G401 (cell line): ENCODE measurements at regions not wholly inside any gene's neighbourhood (a gene's known extent, or its start where the extent isn't known, plus 50 kb on each side); places are given as distances from the start of the nearest gene placed in this dataset.

Experiments used
- DNase-seq: peaks from one replicate; pipeline ENCODE4 v3.0.0-alpha.2; 2015; ENCODE audit warnings: low spot score
- in situ Hi-C: cut with HindIII; loops from 2 replicates; pipeline ENCODE4 v1.10.0; 2016; ENCODE audit warnings: low sequenced_read_pairs, mixed read lengths

DNA sequence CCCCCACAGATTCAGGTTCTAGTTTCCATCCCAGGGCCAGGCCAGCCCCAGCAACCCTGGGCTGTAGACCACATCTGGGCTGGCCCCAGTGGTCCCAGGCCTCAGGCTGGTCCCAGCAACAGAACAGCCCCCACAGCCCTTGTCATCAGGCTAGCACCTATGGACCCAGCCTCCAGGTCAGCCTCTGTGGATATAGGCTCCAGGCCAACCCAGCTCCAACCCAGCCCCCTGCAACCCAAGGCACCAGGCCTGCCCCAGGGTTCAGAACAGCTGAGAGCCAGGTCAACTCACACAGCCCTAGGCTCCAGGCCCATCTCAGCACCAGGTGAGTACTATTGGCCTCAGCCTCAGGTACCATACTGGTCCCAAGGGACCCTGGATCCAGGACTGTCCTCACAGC is 155.3 kb downstream of the PWWP3B start:
- DNase-seq = no peak
- in situ Hi-C loops = no loop called here

- DNase-seq = no peak
- in situ Hi-C loops = no loop called here
Measured at GRCh38 chrX:106331606-106332005, 163.5 kb downstream of the PWWP3B start.

GRCh38 chrX:106341823-106342222 is 173.7 kb downstream of the PWWP3B start:
- DNase-seq = no peak
- in situ Hi-C loops = no loop called here

- no peak for DNase-seq
- in situ Hi-C loops = no loop called here
Measured at GRCh38 chrX:106356580-106356979, 188.5 kb downstream of the PWWP3B start.

- in situ Hi-C loops = no loop called here
- DNase-seq = no peak
Measured at GRCh38 chrX:106363214-106363613, 195.1 kb downstream of the PWWP3B start.

DNA sequence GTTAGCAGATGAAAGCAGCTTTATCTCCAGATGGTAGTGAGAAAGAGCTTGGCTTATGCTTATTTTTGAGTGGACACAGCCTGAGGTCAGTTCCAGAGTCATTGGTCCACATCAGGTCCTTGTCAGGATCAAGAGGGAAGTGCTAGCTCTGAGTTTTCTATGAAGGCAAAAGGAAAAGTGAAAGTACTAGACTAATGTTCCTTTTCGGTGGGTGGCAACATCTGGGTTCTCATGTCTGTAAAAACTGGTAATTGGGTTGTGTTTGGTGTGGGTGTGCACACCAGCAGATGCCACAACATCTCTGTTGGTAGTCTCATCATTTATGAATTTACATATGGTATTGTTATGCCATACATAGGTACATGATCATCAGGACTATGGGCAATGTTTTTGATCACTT is 210.5 kb downstream of the PWWP3B start:
- no peak for DNase-seq
- in situ Hi-C loops = no loop called here

- DNase-seq = no peak
- in situ Hi-C loops = no loop called here
Measured at GRCh38 chrX:106391284-106391911, 220.4 kb upstream of the RADX start.

- DNase-seq = no peak
- in situ Hi-C loops = no loop called here
Measured at GRCh38 chrX:106392346-106392745, 219.4 kb upstream of the RADX start.

DNA sequence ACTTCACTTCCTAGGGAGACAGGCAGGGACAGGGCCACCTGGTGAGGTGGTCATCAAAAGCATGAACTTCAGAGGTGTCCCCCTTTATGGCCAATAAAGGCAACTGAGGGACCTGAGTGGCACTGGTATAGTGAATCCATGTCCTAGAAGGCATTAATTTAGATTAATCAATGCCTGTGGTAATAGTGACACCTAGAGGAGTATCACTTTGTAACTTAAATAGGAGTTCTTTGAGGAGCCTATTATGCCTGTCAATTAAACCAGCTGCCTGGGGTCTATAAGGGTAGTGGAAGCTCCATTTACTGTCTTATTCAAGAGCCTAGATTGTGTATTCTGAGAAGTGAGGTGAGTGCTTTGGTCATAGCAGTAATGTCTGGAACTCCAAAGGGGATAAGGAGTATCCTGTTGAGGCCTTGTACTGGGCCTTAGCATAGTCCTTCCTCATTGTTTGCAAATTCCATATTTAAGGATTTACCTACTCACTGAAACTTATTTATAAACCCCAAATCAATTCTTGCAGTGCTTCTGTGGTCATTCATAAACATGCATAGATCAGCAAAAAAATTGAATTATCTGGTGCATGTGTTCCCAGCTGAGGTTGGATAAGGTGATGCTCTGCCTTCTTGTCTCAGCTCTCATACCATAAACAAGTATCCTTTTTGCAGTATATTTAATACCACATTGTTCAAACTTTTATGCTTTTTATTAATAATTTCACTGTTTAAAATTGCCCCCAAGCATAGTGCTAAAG is 213.8 kb upstream of the RADX start:
- in situ Hi-C loops = no loop called here
- DNase-seq = no peak

GRCh38 chrX:106401965-106402559 is 209.7 kb upstream of the RADX start:
- in situ Hi-C loops = no loop called here
- DNase-seq = no peak

DNA sequence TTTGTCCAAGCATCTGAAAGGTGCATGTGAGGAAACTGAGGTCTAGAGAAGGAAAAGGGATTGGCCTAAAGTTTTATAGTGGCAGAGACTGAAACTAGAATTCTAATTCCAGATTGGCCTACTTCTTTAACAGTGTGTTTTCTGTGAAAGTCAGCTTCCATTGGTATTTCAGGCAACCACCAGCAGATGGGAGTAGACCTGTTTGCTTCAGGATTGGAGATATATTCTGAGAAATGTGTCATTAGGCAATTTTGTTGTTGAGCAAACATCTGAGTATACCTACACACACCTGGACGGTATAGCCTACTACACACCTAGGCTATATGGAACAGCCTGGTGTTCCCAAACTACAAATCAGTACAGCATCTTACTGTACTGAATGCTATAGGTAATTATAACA is 207.3 kb upstream of the RADX start:
- in situ Hi-C loops = no loop called here
- no peak for DNase-seq

DNA sequence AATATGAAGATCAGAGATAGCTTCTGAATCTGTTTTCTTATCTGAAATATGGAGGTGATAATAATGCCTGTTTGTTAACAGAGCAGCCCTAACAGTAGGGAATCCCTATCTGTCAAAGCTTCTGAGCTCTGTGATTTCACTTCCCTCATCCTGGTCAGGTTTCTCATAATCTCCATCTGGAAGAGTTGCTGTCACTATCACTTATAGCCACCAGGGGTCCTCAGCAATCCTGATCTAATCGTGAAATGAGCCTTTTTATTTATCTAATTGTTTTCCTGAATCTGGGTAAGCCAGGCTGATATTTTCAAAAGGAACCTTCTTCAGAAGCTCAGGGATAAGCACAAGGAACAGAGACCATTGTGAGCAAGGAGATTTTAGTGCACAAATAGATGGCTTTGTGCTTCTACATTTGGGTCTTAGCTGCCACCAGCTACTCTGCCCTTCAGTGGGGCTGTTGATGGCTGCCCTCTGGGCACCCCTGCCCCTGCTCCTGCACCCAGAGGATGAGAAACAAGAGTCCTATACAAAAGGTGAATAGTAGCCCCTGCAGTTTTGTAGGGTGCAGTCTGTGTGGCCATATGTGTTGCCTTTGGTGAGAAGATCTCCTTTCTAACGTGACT is 196.4 kb upstream of the RADX start:
- in situ Hi-C loops = no loop called here
- no peak for DNase-seq

- DNase-seq = no peak
- in situ Hi-C loops = no loop called here
Measured at GRCh38 chrX:106436691-106437090, 175.1 kb upstream of the RADX start.

DNA sequence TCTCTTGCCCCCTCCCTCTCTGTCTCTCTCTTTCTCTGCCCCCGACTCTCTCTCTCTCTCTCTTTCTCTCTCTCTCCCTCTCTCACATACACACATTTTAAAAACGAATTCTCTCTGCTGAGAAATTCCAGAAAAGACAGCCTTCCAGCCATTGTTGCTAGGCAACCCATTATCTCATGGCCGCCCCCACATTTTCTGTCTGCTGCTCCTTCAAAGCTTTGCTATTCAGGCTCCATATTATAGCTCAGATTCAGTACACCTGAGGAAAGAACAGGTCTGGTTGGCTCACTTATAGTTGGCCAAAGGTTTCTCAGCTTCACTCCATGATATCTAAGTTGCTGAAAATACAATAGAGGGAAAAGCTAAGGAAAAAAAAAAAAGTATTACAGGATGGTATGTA is 174.4 kb upstream of the RADX start:
- DNase-seq = no peak
- in situ Hi-C loops = no loop called here

- in situ Hi-C loops = no loop called here
- DNase-seq = no peak
Measured at GRCh38 chrX:106450405-106450804, 161.4 kb upstream of the RADX start.

DNA sequence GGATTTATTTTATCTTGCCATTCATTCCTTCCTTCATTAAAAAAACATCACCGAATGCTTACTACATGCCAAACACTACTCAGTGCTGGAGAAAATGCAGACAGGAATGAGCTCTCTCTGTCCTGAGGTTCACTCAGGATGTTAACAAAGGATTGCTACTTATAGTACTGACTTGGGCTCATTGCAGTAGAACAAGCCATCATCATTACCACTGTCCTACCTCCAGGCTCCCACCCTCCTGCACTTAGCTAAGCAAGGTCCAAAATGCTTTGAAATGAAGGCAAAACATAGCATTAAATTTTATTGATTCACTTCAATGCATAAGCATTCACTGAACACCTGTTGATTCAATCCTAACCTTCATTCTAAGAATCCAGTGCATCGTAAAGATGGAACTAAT is 159.8 kb upstream of the RADX start:
- no peak for DNase-seq
- in situ Hi-C loops = no loop called here

- DNase-seq = no peak
- in situ Hi-C loops = no loop called here
Measured at GRCh38 chrX:106454991-106455390, 156.8 kb upstream of the RADX start.

GRCh38 chrX:106457802-106458201 is 154.0 kb upstream of the RADX start:
- in situ Hi-C loops = no loop called here

GRCh38 chrX:106467422-106467821 is 144.4 kb upstream of the RADX start:
- in situ Hi-C loops = no loop called here
- DNase-seq = no peak

More at GRCh38 chrX:106457802-106458201, 154.0 kb upstream of the RADX start:
- no peak for DNase-seq

- DNase-seq = no peak
- in situ Hi-C loops = no loop called here
Measured at GRCh38 chrX:106467943-106468342, 143.8 kb upstream of the RADX start.
